Activated CD4-positive, alpha-beta T cell treated with anti-CD3 and anti-CD28 coated beads, Interleukin-2, amount 50 U/mL, for 16 hours (primary cell): ENCODE measurements at regions not wholly inside any gene's neighbourhood (a gene's known extent, or its start where the extent isn't known, plus 50 kb on each side); places are given as distances from the start of the nearest gene placed in this dataset.

Experiments used
- DNase-seq: peaks from one replicate; pipeline ENCODE4 v3.0.0-alpha.2; 2020

DNA sequence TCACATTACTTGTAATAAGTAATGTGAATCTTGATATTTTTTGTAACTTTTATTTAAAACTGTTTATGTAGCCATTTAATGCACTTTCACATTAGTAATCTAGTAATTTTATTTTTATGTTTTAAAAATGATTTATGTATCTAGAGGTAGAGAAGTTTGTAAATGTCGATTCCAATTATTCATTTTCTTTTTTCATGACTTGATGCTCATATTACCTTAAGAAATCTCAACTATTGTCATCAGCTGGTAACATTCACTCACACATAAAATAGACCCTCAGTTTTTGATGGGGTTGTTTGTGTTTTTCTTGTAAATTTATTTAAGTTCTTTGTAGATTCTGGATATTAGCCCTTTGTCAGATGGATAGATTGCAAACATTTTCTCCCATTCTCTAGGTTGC is 351.7 kb upstream of the CDH7 start:
- DNase-seq = no peak

- no peak for DNase-seq
These were observed 352.3 kb upstream of the CDH7 start for GRCh38 chr18:65398347-65399075.

- DNase-seq = no peak
These were observed 369.8 kb upstream of the CDH7 start for GRCh38 chr18:65380986-65381385.

DNA sequence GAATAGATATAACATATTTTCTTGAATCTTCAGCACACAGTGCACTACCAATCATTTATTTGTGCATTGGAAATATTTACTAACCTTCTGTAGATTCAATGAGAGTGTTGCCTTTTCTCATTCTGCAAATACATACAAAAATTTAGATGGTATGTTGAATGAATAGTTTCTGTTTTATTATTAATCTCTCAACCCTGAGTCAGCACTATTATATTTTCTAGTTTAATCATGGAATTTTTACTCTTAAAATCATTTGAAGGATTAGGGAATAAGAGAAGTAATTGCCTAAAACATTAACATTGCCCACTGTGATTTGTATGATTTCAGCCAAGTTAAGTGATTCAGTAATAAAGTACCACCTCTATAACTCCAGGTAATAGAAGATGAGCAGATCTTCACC is 370.2 kb upstream of the CDH7 start:
- DNase-seq = no peak

DNA sequence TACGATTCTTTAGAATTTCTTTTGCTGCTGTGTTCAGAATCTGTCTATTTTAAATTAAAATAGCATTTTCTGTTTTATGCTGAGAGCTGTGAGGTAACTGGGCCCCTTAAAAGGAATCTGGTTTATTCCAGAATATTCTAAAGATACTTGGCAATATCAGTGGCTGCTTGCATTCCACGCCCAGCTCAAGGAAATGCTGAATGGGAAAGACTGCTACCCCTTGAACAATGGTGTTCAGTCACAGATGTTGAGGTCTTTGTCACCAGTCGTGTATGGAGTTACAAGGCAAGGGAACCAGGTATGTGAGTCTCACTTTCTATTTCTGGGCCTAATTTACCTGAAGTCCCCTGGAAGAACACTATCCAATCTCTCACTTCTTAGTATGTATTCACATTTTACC is 377.9 kb upstream of the CDH7 start:
- no peak for DNase-seq

GRCh38 chr18:65365245-65365980 is 385.4 kb upstream of the CDH7 start:
- no peak for DNase-seq

DNA sequence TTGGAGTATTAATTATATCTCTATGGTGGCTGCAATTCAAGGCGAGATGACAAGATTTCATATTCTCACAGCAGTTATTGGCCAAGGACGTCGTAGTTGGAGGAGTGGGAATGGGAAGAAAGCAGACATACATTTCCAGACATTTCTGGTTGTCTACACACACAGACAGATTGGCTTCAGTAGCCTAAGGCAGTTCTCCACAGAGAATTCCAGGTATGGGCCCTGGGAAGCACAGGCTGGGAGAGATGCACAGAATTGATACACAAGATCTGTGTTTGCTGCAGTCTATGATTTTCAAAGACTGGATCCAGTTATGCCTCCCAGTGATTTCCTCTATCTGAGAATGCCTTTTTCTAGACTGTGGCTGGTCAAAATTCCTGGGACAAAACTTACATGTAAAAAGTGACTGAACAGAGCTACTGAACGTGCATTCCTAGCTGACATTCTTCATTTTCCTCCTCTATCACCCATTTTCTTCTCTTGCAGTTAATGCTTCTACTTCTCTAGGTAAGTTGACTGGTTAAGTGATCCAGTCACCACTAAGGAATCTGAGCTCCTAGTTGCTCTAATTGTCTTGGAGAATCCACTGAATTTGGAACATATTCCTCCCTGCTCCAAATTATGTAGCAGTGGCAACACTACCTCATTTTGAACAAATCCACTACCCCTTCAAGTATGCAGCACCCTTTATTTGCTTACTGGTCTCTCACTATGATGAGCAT is 386.7 kb upstream of the CDH7 start:
- no peak for DNase-seq

DNA sequence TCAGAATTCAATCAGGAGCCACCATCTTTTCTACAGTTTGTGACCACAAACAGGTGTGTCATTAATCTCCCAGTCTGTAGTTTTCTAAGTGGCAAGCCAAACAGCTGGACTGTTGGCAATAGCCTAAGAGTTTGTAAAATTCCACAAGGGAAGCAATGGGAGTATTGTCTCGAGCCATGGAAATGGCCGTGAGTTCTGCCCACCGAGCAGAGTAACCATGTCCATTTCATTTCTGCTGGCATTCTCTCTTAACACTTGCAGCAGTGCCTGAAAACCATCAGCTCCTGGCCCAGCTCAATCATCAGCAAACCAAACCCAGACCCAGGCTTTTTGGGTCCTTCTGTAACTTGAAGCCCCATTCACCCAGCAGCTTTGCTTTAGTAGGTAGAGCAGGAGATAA is 387.8 kb upstream of the CDH7 start:
- no peak for DNase-seq

DNA sequence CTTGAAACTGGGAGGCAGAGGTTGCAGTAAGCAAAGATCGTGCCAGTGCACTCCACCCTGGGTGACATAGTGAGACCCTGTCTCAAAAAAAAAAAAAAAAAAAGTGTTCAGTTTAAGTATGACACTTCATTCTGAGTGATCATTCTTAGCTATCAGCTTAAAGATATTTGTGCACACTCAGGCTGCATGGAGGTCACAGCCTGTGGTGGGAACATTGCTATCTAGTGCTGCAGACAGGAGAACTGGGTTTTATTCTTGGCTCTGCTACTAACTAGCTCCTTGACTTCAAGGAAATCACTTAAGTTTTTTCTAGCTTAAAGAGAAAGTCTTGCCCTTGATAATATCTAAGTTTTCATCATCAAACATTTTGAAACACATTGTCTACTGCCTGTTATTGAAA is 391.3 kb upstream of the CDH7 start:
- no peak for DNase-seq

GRCh38 chr18:65358306-65358705 is 392.5 kb upstream of the CDH7 start:
- no peak for DNase-seq

GRCh38 chr18:65352186-65352585 is 398.6 kb upstream of the CDH7 start:
- no peak for DNase-seq

GRCh38 chr18:65349635-65350034 is 401.2 kb upstream of the CDH7 start:
- no peak for DNase-seq

DNA sequence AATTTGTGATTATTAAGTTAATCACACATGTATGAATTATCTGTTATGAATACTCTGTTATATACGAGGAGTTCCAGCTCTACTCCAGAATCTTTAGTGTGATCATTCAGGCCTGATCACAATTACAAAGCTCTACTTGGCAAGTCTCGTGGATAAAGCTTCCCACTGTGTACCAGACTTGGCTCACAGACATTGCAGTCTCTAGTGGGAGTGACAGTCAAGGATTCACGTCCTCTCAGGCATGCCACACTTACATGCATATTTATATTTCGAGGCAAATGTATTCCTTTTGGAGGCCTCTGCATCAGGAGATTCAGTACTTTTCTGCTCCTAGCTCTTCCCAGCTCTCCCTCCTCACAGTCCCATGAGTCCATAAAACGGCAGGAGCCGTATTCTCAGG is 403.4 kb upstream of the CDH7 start:
- DNase-seq = no peak

GRCh38 chr18:65346086-65346485 is 404.7 kb upstream of the CDH7 start:
- no peak for DNase-seq

DNA sequence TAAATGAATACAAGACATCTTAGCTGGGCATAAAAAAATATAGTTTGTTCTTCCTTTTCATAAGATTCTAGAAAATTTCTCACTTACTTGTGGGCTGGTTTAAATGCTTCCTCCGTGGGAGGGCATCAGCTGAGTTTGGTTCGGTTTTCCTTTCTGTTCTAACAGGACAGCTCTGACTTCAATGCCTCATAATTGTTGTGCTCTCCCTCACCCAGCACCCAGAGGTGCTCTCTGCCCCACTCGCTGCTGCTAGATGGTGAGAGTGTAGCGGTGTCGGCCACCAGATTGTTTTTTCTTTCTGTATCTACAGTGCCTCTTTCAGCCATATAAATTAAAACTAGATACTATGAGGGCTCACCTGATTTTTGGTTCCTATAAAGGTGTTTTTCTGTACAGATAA is 407.2 kb upstream of the CDH7 start:
- DNase-seq = no peak

- no peak for DNase-seq
These were observed 414.4 kb upstream of the CDH7 start for GRCh38 chr18:65336411-65336810.

GRCh38 chr18:65329010-65329409 is 421.8 kb upstream of the CDH7 start:
- DNase-seq = no peak

- DNase-seq = no peak
These were observed 424.0 kb upstream of the CDH7 start for GRCh38 chr18:65326805-65327204.

DNA sequence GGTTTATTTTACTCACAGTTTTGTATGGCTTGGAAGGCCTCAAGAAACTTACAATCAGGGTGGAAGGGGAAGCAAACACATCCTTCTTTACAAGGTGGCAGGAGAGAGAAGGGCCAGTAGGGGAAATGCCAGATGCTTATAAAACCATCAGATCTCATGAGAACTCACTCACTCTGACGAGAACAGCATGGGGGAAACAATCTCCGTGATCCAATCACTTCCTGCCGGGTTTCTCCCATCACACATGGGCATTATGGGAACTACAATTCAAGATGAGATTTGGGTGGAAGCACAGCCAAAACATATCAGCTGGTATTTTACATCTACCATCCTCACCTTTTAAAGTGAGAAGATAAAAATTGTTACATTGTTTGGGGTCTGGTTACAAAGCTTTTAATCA is 427.9 kb upstream of the CDH7 start:
- DNase-seq = no peak

GRCh38 chr18:65298422-65298821 is 452.4 kb upstream of the CDH7 start:
- no peak for DNase-seq

DNA sequence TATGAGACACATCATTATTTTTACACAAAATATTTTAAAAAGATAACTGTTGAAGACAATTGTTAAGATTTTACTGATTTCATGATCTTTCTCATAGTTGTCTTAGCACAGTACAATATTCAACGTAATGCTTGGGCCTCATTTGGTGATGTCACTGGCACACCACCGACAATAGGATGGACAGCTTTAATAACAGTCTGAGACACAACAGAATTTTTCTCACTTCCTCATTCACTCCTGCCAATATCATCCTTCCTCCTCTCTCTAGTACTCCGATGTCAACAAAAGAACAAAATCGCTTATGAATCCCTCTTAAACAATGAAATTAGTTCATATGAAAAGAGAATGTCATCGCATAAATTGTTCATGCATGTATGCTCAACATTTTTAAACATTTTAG is 461.9 kb upstream of the CDH7 start:
- DNase-seq = no peak

GRCh38 chr18:65287652-65288051 is 463.2 kb upstream of the CDH7 start:
- no peak for DNase-seq

DNA sequence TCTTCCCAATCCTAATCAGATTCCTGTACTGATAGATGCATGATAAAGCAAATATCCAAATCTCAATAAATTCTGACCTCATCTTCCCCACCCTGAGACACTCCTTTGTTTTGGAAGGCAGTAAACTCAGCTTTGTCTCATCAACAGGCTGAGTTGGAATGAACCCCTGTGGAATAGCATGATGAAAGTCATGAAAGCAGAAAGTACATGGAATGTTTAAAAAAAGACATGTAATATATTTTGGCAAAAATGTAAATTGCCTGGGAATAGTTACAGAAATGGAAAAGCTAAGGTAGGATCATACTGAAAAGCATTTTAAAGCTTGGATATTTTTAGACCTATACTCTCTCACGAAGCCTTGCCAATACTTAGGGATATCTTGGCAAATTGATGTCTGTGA is 468.7 kb upstream of the CDH7 start:
- DNase-seq = no peak

- no peak for DNase-seq
These were observed 471.0 kb upstream of the CDH7 start for GRCh38 chr18:65279668-65280305.
